NCI-H526 treated with DMSO at 0.1 percent for 48 hours (cell line): ENCODE measurements at regions not wholly inside any gene's neighbourhood (a gene's known extent, or its start where the extent isn't known, plus 50 kb on each side); places are given as distances from the start of the nearest gene placed in this dataset.
"Not testable (repeated sequence)": the region's sequence is repeated elsewhere in the genome, so short reads cannot be mapped to it uniquely, and the experiment has no call there.

Experiments
- DNase-seq: peaks from one replicate; lab custom pipeline; 2025; lab: John Stamatoyannopoulos, UW

DNA sequence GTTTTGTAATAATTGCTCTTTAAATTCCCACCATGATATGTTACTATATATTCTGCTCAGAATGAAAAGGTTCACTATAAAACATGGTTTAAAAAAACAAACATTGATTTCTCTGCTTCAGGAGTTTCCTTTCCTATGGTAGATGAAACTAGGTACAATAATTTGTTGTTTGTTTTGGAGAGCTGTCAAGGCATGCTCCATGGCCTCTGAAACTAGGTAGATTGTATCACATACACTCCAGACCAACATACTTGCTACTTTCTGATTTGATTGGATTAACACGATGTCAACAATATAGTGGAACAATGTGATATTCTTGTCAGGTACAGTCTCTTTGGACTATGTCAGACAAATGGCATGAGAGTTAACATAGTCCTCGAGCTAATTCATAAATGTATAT, 452.7 kb upstream of the CDH9 start:
- DNase-seq: no peak

- no peak for DNase-seq
These were observed 451.3 kb upstream of the CDH9 start for GRCh38 chr5:27489701-27490100.

DNA sequence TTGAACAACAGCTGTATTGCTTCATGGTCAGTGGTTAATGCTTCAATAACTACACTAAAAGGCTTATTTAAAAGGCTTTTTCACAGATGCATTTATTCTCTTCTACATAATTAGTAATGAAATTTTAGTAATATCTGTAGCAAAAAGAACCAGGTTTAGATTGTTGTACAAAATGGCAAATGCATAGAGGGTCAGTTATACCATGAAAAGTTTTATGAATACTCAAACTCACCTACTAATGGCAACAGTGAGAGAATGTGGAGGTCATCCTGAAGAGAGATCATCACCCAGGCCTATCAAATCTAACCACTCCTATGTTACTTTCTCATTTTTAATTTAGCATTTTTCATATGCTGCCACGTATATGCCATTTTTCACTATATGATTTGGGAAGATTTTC, 444.3 kb upstream of the CDH9 start:
- no peak for DNase-seq

- no peak for DNase-seq
These were observed 441.5 kb upstream of the CDH9 start for GRCh38 chr5:27479859-27480258.

- DNase-seq: no peak
These were observed 439.2 kb upstream of the CDH9 start for GRCh38 chr5:27477550-27477949.

DNA sequence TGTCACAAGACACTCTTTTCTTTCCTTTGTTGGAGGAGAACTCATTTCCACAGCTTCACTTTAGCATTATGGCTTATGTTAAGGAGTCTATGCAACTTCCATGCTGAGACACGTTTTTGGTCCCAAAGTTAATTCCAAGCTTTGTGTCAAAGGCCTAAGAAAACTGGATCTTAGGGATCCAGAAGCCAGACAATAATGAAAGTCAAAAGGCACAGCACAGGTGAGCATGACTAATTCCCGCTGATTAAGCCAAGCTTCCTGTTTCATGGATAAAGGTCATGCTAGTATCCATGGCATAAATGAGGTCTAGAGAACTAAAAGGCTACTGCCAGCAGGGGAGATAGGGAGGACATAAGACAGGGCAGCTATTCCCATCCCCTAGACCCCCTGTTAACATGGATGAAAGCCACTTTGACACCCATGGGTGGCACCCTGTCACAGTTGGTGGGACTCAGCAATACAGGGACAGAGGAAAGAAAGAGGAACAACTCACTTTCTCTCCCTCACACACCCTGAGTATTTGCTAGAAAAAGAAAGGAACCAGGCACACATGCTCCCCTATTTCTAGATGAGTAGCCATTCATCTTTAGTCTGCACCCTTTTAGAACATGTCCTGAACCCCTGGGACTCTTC, 438.1 kb upstream of the CDH9 start:
- DNase-seq: no peak

DNA sequence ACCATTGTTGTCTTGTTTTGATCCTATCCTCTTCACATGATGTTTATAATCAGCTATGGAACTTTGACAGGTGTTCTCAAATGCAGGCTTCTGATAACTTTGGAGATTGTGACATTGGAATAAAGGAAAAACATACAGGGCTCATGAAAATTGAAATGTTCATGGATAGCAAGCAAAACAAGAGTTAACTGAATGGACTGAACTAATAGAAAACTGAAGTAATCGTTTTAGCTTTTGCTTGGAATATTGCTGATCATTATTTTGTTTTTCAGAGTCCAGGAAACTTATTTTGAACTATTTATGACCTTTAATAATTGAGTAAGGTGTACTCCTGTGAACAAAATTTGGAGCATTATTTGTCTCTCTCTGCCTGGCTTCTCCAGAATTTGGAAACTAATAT, 436.7 kb upstream of the CDH9 start:
- no peak for DNase-seq

DNA sequence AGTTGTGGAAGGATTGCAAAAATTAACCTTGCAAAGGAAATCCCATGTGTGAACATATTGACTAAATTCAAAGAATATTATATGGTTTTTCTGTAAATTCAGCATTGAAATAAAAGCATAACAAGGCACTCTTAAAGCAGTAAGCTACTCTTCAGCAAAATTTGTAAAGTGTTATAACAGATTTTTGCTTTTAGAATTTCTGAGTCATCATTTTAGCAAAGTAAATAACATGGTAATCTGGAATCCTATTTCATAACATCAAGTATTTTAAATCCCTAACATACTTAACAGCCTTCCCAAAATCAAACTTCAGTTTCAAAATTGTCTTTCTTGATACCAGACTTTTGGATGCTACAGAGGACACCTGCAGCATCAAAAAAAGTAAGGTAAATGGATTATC, 436.0 kb upstream of the CDH9 start:
- DNase-seq: no peak

DNA sequence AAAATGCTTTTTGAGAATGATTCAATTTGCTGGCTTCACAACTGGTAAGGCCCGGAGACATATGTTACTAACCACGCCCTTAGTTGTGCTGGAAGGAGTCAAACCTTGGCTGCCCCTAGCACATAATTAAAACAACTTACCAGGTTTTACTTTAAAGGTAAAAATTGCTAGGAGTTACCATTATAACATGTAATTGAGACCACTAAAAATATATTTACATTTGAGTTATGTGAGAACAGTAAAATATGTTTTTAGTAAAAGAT, 435.6 kb upstream of the CDH9 start:
- DNase-seq: no peak

DNA sequence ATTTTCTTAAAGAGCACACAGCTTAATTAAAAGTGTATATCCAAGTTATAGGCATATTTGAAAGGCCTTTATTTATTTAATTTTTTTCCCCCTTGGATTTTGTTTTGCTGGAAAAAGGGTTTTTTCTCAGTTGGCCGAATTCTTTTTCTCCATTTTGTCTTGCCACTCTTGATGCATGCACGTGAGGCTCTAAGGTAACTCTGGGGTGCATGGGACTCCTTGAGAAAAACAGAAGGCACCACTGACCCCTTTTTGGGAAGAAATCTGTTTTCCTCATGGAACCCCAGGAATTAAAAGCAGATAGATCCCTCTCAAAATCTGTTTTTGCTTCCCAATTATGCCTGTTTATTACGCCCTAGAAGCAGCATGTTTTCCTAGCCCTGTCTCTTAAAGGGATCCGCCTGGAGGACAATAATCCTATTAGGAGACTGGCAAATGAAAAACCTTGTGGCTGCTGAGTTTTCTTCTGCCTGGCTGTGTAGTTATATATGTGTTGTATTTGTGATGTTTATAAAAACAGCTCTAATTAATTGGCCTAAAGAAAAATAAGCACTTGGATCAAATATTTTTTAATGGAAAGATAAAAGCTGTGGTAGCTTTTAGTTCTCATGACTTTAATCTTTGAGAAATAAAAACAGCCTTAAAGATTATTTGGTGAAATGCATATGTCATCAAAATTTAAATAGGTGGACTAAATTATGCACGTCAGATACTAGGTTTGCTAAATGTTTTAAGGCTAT, 435.1 kb upstream of the CDH9 start:
- DNase-seq: no peak

DNA sequence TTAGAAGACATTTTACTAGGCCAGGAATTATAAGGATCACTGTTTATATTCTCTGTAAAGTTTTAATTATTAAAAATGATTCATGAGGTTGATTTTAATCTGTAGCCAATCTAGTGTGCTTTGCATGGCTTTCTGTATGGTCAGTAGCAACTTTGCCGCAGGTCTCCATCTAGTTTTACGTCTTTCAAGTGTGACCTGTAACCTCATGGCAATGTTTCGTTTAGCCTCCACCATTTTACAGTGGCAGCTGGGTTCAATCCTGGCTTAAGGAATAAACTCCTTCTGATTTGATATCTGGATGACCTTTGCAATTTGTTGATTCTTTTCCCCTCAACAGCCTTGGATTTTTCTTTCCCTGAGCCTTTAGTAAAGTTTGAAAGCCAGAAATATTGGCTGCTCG, 434.5 kb upstream of the CDH9 start:
- no peak for DNase-seq

DNA sequence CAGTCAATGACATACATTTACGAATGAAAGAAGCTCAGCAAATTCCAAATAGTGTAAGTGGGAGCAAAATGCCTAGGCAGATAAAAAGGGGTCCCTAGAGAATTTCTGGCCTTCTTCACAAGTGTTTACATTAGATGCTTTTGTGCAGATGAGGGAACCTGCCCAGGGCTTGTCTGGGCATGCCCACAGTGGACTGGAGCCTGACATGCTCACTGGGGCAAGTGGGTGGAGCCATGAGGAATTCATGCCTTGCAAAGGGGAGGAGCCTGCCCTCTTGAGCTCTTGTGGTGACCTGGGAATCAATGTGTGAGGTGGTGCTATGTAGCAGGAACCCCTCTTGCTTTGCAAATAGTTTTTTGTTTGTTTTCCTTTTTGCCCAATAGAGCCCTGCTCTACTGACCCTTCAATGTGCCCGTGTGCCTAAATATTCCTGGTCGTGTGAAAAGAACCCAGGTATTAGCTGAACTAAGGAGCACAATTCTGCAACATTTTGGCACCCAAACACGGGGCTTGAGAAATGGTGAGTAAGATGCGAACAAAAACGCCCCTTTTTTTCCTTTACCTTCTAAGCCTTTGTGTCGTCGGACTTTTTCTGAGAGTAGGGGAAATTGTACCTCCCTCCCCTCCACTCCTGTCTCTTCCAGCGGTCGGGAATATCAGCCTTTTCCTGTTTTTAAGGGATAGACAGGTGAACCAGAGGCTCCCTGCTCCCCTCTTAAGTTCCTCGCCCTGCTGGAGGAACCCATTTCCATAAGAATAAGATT, 433.8 kb upstream of the CDH9 start:
- DNase-seq: no peak

GRCh38 chr5:27466959-27467358, 428.6 kb upstream of the CDH9 start:
- DNase-seq: no peak

- no peak for DNase-seq
These were observed 426.8 kb upstream of the CDH9 start for GRCh38 chr5:27465140-27465539.

GRCh38 chr5:27463446-27464149, 425.2 kb upstream of the CDH9 start:
- no peak for DNase-seq

DNA sequence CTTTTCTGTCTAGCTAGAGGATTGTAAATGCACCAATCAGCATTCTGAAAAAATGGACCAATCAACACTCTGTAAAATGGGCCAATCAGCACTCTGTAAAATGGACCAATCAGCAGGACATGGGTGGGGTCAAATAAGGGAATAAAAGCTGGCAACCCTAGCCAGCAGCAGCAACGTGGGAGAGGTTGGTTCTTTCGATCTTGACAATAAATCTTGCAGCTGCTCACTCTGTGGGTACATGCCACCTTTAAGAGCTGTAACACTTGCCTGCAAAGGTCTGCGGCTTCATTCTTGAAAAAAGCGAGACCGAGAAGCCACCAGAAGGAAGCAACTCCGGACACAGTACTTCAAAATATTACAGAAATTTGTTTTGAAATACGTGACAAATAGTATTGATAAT, 424.6 kb upstream of the CDH9 start:
- no peak for DNase-seq

- DNase-seq: no peak
These were observed 419.9 kb upstream of the CDH9 start for GRCh38 chr5:27458287-27458686.

DNA sequence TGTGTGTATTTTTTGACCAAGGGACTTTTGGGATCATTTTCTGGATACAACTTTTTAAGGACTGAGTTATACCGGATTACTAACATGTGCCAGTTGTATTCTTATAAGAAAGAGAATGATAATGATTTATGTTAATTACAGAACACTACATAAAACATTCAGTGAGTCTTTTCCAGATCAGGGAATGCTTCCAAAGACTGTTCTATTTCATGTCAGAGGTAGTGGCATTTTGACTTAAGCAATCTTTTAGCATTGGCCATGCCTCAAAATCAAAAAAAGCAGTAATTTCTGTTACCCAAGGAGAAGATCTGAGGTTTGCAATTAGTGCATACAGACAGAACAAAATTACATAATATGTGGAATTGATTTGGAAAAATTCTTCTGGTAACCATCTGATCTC, 413.0 kb upstream of the CDH9 start:
- no peak for DNase-seq

DNA sequence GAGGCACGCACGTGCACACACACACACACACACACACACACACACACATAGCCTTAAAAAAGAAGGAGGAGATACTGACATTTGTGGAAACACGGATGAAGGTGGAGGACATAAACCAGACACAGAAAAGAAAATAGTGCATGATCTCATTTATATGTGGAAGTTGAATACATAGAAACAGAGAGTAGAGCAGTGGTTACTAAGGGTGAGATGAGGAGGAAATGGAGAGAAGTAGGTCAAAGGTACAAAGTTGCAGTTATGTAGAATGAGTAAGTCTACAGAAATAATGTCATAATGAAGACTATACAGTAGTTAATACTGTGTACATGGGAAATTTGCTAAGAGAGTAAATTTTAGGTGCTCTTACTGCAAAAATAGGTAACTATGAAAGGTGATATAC, 412.2 kb upstream of the CDH9 start:
- DNase-seq: no peak

DNA sequence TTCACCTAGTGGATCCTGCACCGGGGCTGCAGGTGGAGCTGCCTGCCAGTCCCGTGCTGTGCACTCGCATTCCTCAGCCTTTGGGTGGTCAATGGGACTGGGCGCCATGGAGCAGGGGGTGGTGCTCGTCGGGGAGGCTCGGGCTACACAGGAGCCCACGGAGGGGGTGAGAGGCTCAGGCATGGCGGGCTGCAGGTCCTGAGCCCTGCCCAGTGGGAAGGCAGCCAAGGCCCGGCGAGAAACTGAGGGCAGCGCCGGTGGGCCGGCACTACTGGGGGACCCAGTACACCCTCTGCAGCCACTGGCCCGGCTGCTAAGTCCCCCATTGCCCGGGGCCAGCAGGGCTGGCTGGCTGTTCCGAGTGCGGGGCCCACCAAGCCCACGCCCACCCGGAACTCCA, 401.0 kb upstream of the CDH9 start:
- not testable (repeated sequence) for DNase-seq

DNA sequence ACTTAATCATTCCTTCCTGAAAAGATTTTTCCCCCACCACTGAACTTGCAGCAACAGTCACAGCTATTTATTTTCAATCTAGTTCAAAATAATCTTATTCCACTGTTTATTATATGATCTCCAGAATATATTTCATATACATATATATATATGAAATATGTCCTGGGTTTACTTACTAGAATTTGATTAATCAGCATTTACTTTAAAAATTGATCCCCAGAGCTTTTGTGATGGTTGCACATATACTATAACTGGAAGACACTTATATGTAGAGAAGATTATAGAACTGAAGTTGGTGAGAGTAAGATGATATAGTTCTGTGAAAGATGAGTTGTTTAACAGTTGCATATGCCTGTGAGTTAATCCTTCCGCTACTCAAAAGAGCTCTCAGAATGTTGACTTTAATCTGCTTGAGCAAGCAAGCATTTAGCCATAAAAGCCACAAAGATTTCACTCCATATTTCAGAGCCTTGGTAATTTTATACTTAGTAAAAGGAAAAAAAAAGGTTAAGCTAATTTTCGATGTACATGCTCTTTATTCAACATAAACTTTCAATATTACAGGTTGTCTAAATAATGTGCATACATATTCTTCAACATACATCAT, 399.3 kb upstream of the CDH9 start:
- no peak for DNase-seq

GRCh38 chr5:27434335-27434734, 395.9 kb upstream of the CDH9 start:
- no peak for DNase-seq

GRCh38 chr5:27414099-27414498, 375.7 kb upstream of the CDH9 start:
- DNase-seq: no peak
